Femur (tissue), 1 donor: ENCODE measurements at regions not wholly inside any gene's neighbourhood (a gene's known extent, or its start where the extent isn't known, plus 50 kb on each side); places are given as distances from the start of the nearest gene placed in this dataset.

ENCODE experiments used
- DNase-seq: peaks from one replicate; pipeline ENCODE4 v3.0.0-alpha.2; 2017

- no peak for DNase-seq
Observed at GRCh38 chr7:13047061-13047460, 359.6 kb downstream of the ARL4A start.

- no peak for DNase-seq
Observed at GRCh38 chr7:13049946-13050345, 362.5 kb downstream of the ARL4A start.

DNA sequence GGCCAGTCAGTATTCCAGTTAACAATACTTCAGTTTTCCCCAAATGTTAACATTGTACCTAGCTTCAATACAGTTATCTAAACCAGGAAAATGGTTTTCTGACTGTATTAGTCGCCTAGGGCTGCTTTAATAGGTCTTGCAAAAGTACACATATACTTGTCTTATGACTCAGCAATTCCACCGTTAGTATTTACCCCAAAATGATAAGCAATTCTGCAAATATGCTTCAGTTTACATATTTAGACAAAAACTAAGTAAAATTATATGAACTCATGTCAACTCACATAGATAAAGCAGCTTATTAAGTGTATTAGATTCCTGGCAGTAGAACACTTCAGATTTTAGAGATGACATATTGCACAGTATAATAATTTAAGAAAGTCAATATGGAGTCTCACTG is 363.3 kb downstream of the ARL4A start:
- no peak for DNase-seq

DNA sequence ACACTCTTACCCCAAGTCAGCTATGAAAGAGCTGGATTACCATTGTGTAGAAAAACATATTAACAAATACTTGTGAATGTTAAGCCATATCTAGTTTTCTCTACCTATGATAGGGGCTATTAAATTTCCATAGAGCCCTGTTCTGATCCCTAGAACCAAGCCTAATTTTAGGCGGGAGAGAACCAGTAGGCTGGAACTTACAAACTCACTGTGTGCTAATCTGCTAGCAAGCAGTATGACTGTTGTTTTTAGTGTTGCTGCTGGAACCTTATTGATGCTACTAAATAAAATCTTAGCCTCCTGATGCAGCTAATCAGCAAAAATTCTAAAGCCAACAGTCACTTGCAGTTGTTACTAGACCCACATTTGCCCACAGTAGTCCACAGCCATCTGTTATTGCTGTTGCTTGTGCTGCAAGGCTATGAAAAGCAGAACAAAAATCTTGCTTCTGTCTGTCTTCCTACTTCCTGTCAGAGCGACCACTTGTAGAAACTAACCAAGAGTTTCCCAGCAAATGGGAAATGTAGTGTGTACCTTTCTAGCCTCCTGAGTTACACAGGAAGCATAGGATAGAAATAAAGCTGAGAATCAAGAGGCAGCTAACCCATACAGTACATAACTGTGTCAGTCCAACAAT is 368.4 kb downstream of the ARL4A start:
- DNase-seq, result no peak

- DNase-seq, result no peak
Observed at GRCh38 chr7:13057462-13058200, 370.2 kb downstream of the ARL4A start.

GRCh38 chr7:13060173-13060572 is 372.7 kb downstream of the ARL4A start:
- DNase-seq, result no peak

DNA sequence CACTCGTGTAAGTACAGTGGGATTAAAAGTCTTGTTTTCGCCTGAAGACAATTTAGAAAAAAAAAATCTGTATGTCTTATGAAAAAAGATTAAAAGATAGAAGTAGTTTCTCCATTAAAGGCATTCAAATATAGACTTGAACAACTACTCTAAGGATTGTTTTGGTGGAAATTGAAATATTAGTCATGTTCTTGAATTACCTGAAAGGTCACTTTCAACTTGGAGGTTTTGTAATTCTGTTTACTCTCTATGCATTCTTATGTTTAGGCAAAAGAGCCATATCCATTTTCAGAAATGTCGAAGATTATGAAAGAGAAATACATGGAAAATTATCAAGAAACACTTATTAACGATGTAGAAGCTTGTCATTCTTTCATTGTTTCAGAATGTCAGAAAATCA is 373.7 kb downstream of the ARL4A start:
- DNase-seq, result no peak

GRCh38 chr7:13062631-13063030 is 375.2 kb downstream of the ARL4A start:
- DNase-seq, result no peak

DNA sequence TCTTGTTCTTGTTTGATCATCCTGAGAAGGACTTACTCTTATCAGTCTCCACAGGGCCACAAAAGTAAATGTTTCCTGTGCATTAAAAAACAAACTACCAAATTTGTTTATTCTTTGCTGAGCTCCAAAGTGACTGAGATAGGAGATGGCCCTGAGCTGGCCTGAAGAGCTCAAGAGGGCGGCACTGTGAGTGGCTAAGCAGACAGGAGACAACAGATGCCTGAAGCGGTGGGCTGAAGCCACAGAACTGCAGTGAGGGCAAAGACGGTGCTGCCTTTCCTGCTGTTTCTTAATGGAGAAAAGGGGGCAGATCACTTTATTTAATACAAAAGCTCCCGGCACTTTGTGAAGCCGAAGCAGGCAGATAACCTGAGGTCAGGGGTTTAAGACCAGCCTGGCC is 379.6 kb downstream of the ARL4A start:
- DNase-seq, result no peak

DNA sequence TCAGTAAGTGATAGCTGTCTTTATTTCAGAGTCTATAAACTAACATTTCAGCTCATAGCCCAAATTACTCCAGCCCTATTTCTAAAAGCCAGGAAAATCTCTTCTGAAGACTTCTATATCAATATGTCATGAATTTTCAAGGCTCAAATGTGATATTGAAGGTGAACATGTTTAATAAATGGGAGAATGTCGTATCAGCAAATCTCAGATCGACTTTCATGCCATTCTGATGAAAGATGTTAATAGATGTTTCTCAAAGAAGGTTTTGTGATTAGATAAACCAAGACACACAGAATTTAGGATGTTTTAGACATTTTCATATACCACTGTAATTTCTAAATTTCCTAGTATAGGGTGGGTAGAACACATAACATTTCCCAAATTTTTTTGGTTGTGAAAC is 380.6 kb downstream of the ARL4A start:
- DNase-seq, result no peak

DNA sequence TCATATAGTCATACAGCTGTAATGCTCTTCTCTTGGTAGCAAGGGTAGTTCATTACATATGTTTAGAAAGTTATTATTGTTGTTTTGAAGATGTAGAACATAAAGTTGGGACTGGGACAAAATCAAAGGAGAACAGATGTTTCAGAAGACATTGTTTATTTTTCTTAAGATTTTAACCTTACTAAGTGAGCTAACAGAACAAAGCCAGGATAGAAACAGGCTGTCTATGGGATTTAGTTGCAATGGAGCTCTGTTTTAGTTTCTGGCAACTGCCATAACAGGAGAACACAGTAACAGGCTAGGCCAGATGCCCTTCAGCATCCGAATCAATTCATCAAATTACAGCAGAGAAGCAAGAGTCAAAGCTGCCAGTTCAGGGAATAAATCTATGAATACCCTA is 382.4 kb downstream of the ARL4A start:
- no peak for DNase-seq

DNA sequence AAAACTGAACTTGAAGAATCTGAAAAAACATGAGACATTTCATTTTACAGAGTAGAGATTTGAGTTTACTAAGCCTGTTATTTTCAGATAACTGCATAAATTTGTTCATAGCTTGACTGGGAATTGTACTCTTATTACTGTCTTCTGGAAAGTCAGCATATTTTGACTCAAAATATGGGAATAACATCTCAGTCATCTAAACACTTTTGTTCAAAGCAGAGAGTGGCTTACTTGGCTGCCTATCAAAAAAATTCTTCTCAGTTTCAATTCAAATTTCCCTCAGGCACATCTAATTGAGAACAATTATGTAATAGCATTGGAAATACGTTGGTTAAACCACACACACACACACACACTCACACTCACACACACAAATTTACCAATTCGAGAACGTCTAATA is 384.6 kb downstream of the ARL4A start:
- DNase-seq, result no peak

- no peak for DNase-seq
Observed at GRCh38 chr7:13077466-13077865, 390.0 kb downstream of the ARL4A start.

GRCh38 chr7:13078105-13078504 is 390.7 kb downstream of the ARL4A start:
- DNase-seq, result no peak

GRCh38 chr7:13090959-13091358 is 403.5 kb downstream of the ARL4A start:
- DNase-seq, result no peak

GRCh38 chr7:13091974-13092707 is 404.7 kb downstream of the ARL4A start:
- no peak for DNase-seq

- DNase-seq, result no peak
Observed at GRCh38 chr7:13092708-13093005, 405.2 kb downstream of the ARL4A start.

DNA sequence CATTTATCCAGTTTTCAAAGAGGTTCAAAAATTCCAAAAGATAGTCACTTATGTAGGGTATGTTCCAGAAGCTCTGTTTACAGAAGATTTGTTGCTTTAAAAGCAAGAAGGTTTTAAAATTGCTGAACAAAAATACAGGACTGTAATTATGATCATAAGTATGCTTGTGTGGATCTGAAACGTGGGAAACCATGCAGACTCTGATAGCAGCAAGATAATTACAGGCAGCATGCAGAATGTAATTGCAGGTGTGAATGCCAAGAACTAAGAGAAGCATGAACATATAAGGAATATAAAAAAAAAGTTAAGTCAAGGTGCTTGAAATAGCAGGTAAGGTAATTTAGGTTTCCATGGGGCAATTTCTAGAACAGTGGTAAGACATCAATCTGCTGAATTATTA is 405.7 kb downstream of the ARL4A start:
- DNase-seq, result no peak

DNA sequence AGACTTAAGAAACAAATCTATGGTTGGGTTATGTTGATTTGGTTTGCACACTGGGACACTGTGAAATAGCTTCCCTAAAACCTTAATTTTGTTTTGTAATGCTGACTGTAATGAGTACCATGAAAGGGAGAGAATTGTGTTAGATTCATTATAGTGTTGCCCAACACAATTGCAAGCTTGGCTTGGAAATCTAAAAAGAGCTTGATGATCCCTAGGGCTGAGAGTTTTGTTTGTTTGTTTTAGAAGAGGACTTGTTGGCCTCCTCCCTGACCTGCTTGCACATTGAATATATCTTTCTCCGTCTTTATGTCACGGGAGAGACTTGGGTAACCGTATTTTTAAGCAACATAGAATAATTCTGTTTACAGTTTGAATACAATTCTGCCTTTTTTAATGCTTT is 410.1 kb downstream of the ARL4A start:
- no peak for DNase-seq

DNA sequence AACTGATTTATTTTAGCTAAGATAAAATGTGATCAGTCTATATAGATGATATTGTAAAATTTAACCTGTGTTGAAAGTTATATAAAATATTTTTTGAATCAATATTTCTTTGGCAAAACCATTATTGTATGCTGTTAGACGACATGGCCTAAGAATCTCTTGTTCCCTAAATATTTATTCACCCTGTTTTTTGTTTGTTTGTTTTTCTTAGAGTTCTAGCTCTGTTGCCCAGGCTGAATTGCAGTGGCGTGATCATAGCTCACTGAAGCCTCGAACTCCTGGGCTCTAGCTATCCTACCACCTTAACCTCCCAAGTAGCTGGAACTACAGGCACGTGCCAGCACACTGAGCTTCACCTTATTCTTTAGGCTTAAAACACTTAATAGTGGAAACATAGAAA is 410.7 kb downstream of the ARL4A start:
- no peak for DNase-seq

DNA sequence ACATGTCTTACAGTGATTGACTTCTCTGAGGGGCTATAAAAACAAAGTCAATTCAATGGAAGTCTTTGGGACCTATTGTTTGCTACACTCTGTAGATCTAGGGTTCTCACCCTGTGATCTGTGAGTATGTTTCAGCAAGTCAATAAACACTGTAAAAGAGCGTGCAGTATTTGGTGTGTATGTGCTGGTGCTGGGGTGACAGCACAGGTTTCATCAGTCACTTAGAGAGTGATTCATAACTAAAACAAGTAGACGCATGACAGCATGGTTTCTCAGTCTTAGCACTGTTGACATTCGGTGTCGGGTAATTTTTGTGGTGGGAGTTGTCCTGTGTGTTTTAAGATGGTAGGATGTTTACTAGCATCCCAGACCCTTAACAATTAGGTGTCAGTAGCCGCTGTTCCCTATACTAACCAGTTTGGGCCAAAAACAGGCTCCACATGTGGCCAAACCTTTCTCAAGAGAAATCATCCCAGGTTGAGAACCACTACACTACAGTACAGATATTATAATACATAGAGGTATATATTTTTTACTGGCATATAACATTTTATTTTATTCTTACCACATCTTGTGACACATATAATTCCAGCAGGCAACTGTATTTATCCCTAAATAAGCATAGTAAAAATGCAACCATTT is 411.8 kb downstream of the ARL4A start:
- no peak for DNase-seq

GRCh38 chr7:13104128-13104527 is 416.7 kb downstream of the ARL4A start:
- no peak for DNase-seq

GRCh38 chr7:13105209-13105608 is 417.8 kb downstream of the ARL4A start:
- DNase-seq, result no peak

- no peak for DNase-seq
Observed at GRCh38 chr7:13106513-13106912, 419.1 kb downstream of the ARL4A start.
